AG04450 (cell line): ENCODE measurements at regions not wholly inside any gene's neighbourhood (a gene's known extent, or its start where the extent isn't known, plus 50 kb on each side); places are given as distances from the start of the nearest gene placed in this dataset.
"Not testable (repeated sequence)": the region's sequence is repeated elsewhere in the genome, so short reads cannot be mapped to it uniquely, and the experiment has no call there.

ENCODE experiments used
- CTCF ChIA-PET: fragments of 300-600, 350-600 bp; formaldehyde crosslinking; extraction: SDS; loops from one replicate; lab custom pipeline; 2022; ENCODE audit warnings: antibody characterized with exemption, inconsistent platforms; lab: Charles Lee
- POLR2A ChIA-PET: fragments of 350-600 bp; formaldehyde crosslinking; extraction: SDS; loops from one replicate; lab custom pipeline; 2021; ENCODE audit warnings: antibody characterized with exemption, inconsistent platforms; lab: Yijun Ruan, JAX
- DNase-seq: peaks from one replicate; pipeline ENCODE4 v3.0.0-alpha.2; 2011; ENCODE audit warnings: low read depth, low spot score
- H3K27ac ChIP-seq: one replicate; pipeline ENCODE4 v1.5.1; 2012; ENCODE audit warnings: low read depth, low read length, control low read depth
- H3K27me3 ChIP-seq: one replicate; pipeline ENCODE4 v1.6.0; 2012; ENCODE audit warnings: low read length; ENCODE audit not compliant: control insufficient read depth, insufficient read depth
- H3K4me3 ChIP-seq: 2 replicates; pipeline ENCODE4 v1.5.1; 2011; ENCODE audit warnings: mild to moderate bottlenecking, low read depth, low read length, control low read depth
- H3K9me3 ChIP-seq: 2 replicates; pipeline ENCODE4 v1.5.1; 2012; ENCODE audit warnings: low read length; ENCODE audit not compliant: control insufficient read depth, insufficient read depth
- TF ChIP-seq, protein P1 (sequence below): IDR thresholded peaks from 2 replicates; pipeline ENCODE4 v1.5.1; 2011; ENCODE audit warnings: low read depth, low read length, control low read depth, inconsistent platforms

DNA sequence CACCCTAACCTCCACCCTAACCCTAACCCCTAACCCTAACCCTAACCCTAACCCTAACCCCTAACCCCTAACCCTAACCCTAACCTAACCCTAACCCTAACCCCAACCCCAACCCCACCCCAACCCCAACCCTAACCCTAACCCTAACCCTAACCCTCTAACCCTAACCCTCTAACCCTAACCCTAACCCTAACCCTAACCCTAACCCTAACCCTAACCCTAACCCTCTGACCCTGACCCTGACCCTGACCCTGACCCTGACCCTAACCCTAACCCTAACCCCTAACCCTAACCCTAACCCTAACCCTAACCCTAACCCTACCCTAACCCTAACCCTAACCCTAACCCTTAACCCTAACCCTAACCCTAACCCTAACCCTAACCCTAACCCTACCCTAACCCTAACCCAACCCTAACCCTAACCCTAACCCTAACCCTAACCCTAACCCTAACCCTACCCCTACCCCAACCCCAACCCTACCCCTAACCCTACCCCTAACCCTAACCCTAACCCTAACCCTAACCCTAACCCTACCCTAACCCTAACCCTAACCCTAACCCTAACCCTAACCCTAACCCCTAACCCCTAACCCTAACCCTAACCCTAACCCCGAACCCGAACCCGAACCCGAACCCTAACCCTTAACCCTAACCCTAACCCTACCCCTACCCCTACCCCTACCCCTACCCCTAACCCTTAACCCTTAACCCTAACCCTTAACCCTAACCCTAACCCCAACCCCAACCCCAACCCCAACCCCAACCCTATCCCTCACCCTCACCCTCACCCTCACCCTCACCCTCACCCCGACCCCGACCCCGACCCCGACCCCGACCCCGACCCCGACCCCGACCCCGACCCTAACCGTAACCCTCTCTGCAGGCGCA is 186.2 kb upstream of the CHL1 start:
- DNase-seq, H3K27ac ChIP-seq, H3K9me3 ChIP-seq, CTCF ChIA-PET, H3K27me3 ChIP-seq, H3K4me3 ChIP-seq, POLR2A ChIA-PET: not testable (repeated sequence)

DNA sequence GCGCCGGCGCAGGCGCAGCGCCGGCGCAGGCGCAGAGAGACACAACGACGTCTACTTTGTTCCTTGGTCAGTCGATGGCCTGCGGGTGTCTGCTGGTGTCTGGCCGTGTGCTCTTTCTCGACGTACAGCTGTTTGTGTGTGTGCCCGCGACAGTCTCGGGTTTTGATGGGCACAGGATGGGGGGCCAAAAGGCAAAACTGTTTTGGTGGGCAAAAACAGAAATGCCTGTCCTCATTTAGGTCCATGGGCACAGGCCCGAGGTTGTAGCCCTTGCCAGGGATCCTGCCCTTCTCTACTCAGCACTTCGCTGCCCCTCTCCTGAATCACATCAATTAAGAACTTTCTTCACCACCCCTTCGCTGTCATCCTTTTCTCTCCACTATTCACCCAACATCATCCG is 184.8 kb upstream of the CHL1 start:
- no peak for DNase-seq
- POLR2A ChIA-PET, result no interaction called here
- H3K4me3 ChIP-seq, result no peak overlapping the region
- TF ChIP-seq, protein P1, sequence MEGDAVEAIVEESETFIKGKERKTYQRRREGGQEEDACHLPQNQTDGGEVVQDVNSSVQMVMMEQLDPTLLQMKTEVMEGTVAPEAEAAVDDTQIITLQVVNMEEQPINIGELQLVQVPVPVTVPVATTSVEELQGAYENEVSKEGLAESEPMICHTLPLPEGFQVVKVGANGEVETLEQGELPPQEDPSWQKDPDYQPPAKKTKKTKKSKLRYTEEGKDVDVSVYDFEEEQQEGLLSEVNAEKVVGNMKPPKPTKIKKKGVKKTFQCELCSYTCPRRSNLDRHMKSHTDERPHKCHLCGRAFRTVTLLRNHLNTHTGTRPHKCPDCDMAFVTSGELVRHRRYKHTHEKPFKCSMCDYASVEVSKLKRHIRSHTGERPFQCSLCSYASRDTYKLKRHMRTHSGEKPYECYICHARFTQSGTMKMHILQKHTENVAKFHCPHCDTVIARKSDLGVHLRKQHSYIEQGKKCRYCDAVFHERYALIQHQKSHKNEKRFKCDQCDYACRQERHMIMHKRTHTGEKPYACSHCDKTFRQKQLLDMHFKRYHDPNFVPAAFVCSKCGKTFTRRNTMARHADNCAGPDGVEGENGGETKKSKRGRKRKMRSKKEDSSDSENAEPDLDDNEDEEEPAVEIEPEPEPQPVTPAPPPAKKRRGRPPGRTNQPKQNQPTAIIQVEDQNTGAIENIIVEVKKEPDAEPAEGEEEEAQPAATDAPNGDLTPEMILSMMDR, result no peak
- H3K27me3 ChIP-seq, result no peaks in the 10 kb centered on the region
- CTCF ChIA-PET, result no interaction called here
- peaks cover 7% of the 10 kb centered on the region for H3K9me3 ChIP-seq
- H3K27ac ChIP-seq, result no peak overlapping the region

DNA sequence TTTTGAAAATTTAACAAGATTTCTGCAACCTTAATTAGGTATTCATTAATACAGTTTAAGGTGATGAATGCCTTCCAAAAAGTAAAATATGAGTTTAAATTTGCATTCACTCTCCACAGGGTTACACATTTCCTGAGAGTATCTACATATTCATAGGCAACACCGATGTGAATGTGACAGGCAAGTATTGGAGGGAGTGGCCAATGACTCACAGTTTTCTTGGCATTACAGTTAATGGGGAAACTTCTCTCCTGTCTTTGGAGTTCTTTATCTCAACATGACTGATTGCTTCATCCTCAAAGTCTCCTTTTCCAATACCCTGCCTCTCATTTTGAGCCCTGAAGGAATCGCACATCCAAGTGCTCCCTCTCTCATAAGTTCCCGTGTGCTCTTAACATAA is 181.9 kb upstream of the CHL1 start:
- POLR2A ChIA-PET, result no interaction called here
- no peaks in the 10 kb centered on the region for H3K27me3 ChIP-seq
- TF ChIP-seq, protein P1, result no peak

DNA sequence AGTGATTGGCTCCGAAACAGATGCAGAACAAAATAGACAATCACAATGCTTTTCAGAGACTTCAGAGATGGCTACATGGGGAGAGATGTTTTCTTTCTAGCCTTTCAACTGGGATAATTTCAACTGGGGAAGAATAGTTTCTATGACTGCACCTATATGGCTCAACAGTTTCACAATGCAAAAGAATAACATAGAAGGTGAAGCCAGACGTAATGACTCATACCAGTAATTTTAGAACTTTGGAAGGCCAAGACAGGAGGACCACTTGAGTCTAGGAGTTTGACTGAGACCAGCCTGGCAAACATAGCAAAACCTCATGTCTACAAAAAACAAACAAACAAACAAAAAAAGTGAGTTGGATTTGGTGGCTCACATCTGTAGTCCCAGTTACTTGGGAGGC is 180.2 kb upstream of the CHL1 start:
- H3K4me3 ChIP-seq, result no peak overlapping the region
- no peak for DNase-seq
- no peaks in the 10 kb centered on the region; the same call in 1 of the 2 replicates for H3K9me3 ChIP-seq
- TF ChIP-seq, protein P1, result no peak
- ChIA-PET CTCF (no interaction called here), POLR2A (no interaction called here)
- no peak overlapping the region for H3K27ac ChIP-seq
- no peaks in the 10 kb centered on the region for H3K27me3 ChIP-seq

More for the DNA sequence above, 181.9 kb upstream of the CHL1 start:
- no peak for DNase-seq
- Histone ChIP-seq H3K9me3 (peaks cover 7% of the 10 kb centered on the region), H3K4me3 (no peak overlapping the region), H3K27ac (no peak overlapping the region)
- CTCF ChIA-PET, result interaction anchor here (0.8 kb wide), 1 partner anchor 339 kb away, joined by 3 read pairs; no protein-coding TSS in a partner anchor

DNA sequence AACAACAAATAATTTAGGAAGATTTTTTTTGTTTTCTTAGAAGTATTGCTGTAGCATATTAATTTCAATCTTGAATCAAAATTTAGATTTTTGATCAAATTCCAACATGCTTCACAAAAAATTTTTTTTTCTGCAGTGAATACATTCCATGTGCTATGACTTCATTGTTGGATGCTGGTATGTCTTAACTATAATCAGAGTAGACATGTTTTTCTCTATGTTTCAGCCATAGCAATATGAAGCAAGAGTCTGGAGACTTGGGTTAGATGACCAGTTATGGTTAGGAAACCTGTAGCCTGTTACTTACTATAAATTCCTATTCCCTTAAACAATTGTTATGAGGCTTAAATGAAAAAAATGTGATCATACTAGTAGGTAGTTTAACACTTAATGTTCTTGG is 176.1 kb upstream of the CHL1 start:
- H3K27ac ChIP-seq, result no peak overlapping the region
- POLR2A ChIA-PET, result no interaction called here

More for the DNA sequence above, 176.1 kb upstream of the CHL1 start:
- no peaks in the 10 kb centered on the region for H3K27me3 ChIP-seq
- no peak overlapping the region for H3K4me3 ChIP-seq
- CTCF ChIA-PET, result no interaction called here
- TF ChIP-seq, protein P1, result no peak
- DNase-seq, result no peak
- H3K9me3 ChIP-seq, result no peaks in the 10 kb centered on the region
